ENCODE measurements at regions not wholly inside any gene's neighbourhood (a gene's known extent, or its start where the extent isn't known, plus 50 kb on each side); places are given as distances from the start of the nearest gene placed in this dataset.

- 56 to 62% methylated on average over 4 to 7 of the region's 7 CpGs for WGBS, 2 experiments (ENCODE audit: low coverage in 1 of 2, low lambda C conversion rate in 2 of 2, missing lambda C conversion rate in 2 of 2)
- no peaks in the 10 kb centered on the region for H3K9me2 ChIP-seq (ENCODE audit: insufficient read depth)
- TF ChIP-seq EZH2phosphoT487 (IDR thresholded peaks at IDR 0.05; ENCODE audit: insufficient read depth, low read depth): no peak
- TF ChIP-seq EZH2 (IDR thresholded peaks at IDR 0.05; ENCODE audit: insufficient read depth, poor library complexity, severe bottlenecking): no peak
Measured at GRCh38 chr1:209130886-209131285, 452.6 kb upstream of the CAMK1G start.

GRCh38 chr1:209132736-209133467 is 450.6 kb upstream of the CAMK1G start:
- H3K9me3 ChIP-seq (ENCODE audit: low read depth): no peaks in the 10 kb centered on the region
- in situ Hi-C loops (cut with MboI): no loop called here
- no peak overlapping the region for H3K4me3 ChIP-seq
- H3K36me3 ChIP-seq (ENCODE audit: low read depth): no peaks in the 10 kb centered on the region
- no peaks in the 10 kb centered on the region for H3K27me3 ChIP-seq (replicated peaks; ENCODE audit: insufficient read depth)
- H4K20me1 ChIP-seq (ENCODE audit: insufficient read depth): no peaks in the 10 kb centered on the region
- WGBS, 2 experiments (ENCODE audit: low coverage in 1 of 2, low lambda C conversion rate in 2 of 2, missing lambda C conversion rate in 2 of 2): 17 to 23% methylated on average over 17 of the region's 17 CpGs
- no peak overlapping the region for H3K9ac ChIP-seq
- TF ChIP-seq EZH2phosphoT487 (IDR thresholded peaks at IDR 0.05; ENCODE audit: insufficient read depth, low read depth) (no peak), EZH2 (IDR thresholded peaks at IDR 0.05; ENCODE audit: insufficient read depth, poor library complexity, severe bottlenecking) (no peak)
- H2AFZ ChIP-seq: no peak overlapping the region
- H3F3A ChIP-seq (ENCODE audit: insufficient read depth): no peaks in the 10 kb centered on the region
- no peak for DNase-seq
- no peaks in the 10 kb centered on the region for H3K4me1 ChIP-seq (ENCODE audit: insufficient read depth)
- no peaks in the 10 kb centered on the region for H3K79me2 ChIP-seq (ENCODE audit: insufficient read depth)
- no peaks in the 10 kb centered on the region for H3K9me2 ChIP-seq (ENCODE audit: insufficient read depth)
- no peak overlapping the region for H3K27ac ChIP-seq
- H3K4me2 ChIP-seq (ENCODE audit: unreplicated experiment): no peak overlapping the region

More at GRCh38 chr1:209130886-209131285, 452.6 kb upstream of the CAMK1G start:
- Histone ChIP-seq H2AFZ (no peak overlapping the region), H3K27me3 (replicated peaks; ENCODE audit: insufficient read depth) (no peaks in the 10 kb centered on the region), H3F3A (ENCODE audit: insufficient read depth) (no peaks in the 10 kb centered on the region), H3K27ac (no peak overlapping the region), H4K20me1 (ENCODE audit: insufficient read depth) (no peaks in the 10 kb centered on the region), H3K36me3 (ENCODE audit: low read depth) (no peaks in the 10 kb centered on the region), H3K4me3 (no peak overlapping the region), H3K4me1 (ENCODE audit: insufficient read depth) (no peaks in the 10 kb centered on the region), H3K4me2 (ENCODE audit: unreplicated experiment) (no peak overlapping the region), H3K79me2 (ENCODE audit: insufficient read depth) (no peaks in the 10 kb centered on the region), H3K9ac (no peak overlapping the region), H3K9me3 (ENCODE audit: low read depth) (no peaks in the 10 kb centered on the region)
- in situ Hi-C loops (cut with MboI): no loop called here
- DNase-seq: no peak

DNA sequence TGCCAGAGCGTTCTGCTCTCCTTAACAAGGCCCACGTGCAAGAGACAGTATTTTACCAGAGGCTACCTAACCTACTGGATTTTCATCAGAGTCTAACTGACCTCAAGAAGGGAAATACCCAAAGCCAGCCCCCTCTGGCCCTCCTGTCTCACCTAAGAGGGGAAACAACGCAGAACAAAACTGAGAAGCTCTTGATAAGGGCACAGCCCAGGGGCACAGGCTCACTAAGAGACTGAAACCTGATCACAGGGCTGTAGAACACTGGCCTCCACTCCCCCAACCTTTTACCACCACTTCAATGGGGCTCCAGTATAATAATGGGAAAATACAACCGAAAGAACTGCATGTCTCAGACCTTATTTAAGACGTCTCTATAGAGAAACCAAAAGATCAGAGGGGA is 449.5 kb upstream of the CAMK1G start:
- no peak for DNase-seq
- no peaks in the 10 kb centered on the region for H3K79me2 ChIP-seq (ENCODE audit: insufficient read depth)
- no peak overlapping the region for H3K27ac ChIP-seq
- no peaks in the 10 kb centered on the region for H3K9me2 ChIP-seq (ENCODE audit: insufficient read depth)
- no peaks in the 10 kb centered on the region for H3F3A ChIP-seq (ENCODE audit: insufficient read depth)
- no peak overlapping the region for H3K4me3 ChIP-seq
- H3K9ac ChIP-seq: no peak overlapping the region
- no peak for TF ChIP-seq EZH2phosphoT487 (IDR thresholded peaks at IDR 0.05; ENCODE audit: insufficient read depth, low read depth)
- no peak for TF ChIP-seq EZH2 (IDR thresholded peaks at IDR 0.05; ENCODE audit: insufficient read depth, poor library complexity, severe bottlenecking)
- 13 to 14% methylated on average over 5 of the region's 5 CpGs for WGBS, 2 experiments (ENCODE audit: low coverage in 1 of 2, low lambda C conversion rate in 2 of 2, missing lambda C conversion rate in 2 of 2)
- no peaks in the 10 kb centered on the region for H3K36me3 ChIP-seq (ENCODE audit: low read depth)
- no peaks in the 10 kb centered on the region for H3K4me1 ChIP-seq (ENCODE audit: insufficient read depth)
- in situ Hi-C loops (cut with MboI): no loop called here
- H3K4me2 ChIP-seq (ENCODE audit: unreplicated experiment): no peak overlapping the region
- no peaks in the 10 kb centered on the region for H3K9me3 ChIP-seq (ENCODE audit: low read depth)
- no peaks in the 10 kb centered on the region for H3K27me3 ChIP-seq (replicated peaks; ENCODE audit: insufficient read depth)
- H2AFZ ChIP-seq: no peak overlapping the region
- H4K20me1 ChIP-seq (ENCODE audit: insufficient read depth): no peaks in the 10 kb centered on the region

GRCh38 chr1:209143916-209144315 is 439.6 kb upstream of the CAMK1G start:
- H3F3A ChIP-seq (ENCODE audit: insufficient read depth): no peaks in the 10 kb centered on the region
- no peak overlapping the region for H3K9ac ChIP-seq
- no peak for DNase-seq
- H3K9me2 ChIP-seq (ENCODE audit: insufficient read depth): no peaks in the 10 kb centered on the region
- no peak overlapping the region for H3K4me3 ChIP-seq
- no peaks in the 10 kb centered on the region for H4K20me1 ChIP-seq (ENCODE audit: insufficient read depth)
- no peak overlapping the region for H3K4me2 ChIP-seq (ENCODE audit: unreplicated experiment)
- H3K27me3 ChIP-seq (replicated peaks; ENCODE audit: insufficient read depth): no peaks in the 10 kb centered on the region
- H3K27ac ChIP-seq: no peak overlapping the region
- H2AFZ ChIP-seq: no peak overlapping the region
- 50 to 69% methylated on average over 1 of the region's 1 CpG for WGBS, 2 experiments (ENCODE audit: low coverage in 1 of 2, low lambda C conversion rate in 2 of 2, missing lambda C conversion rate in 2 of 2)
- no peaks in the 10 kb centered on the region for H3K4me1 ChIP-seq (ENCODE audit: insufficient read depth)
- no peak for TF ChIP-seq EZH2phosphoT487 (IDR thresholded peaks at IDR 0.05; ENCODE audit: insufficient read depth, low read depth)
- TF ChIP-seq EZH2 (IDR thresholded peaks at IDR 0.05; ENCODE audit: insufficient read depth, poor library complexity, severe bottlenecking): no peak
- H3K79me2 ChIP-seq (ENCODE audit: insufficient read depth): no peaks in the 10 kb centered on the region
- H3K36me3 ChIP-seq (ENCODE audit: low read depth): no peaks in the 10 kb centered on the region
- in situ Hi-C loops (cut with MboI): no loop called here
- H3K9me3 ChIP-seq (ENCODE audit: low read depth): no peaks in the 10 kb centered on the region
